ENCODE measurements at regions not wholly inside any gene's neighbourhood (a gene's known extent, or its start where the extent isn't known, plus 50 kb on each side); places are given as distances from the start of the nearest gene placed in this dataset.

GRCh38 chr10:36373424-36374096 is 731.5 kb upstream of the FZD8 start:
- DNase-seq (ENCODE audit: low read depth), result no peak
- no peak overlapping the region for H3K4me3 ChIP-seq (ENCODE audit: low read depth, low read length)
- no peak for TF ChIP-seq MAX (IDR thresholded peaks at IDR 0.05; ENCODE audit: low read depth, low read length)
- no peak for TF ChIP-seq POLR2A (IDR thresholded peaks at IDR 0.05; ENCODE audit: extremely low read depth, insufficient read length)
- TF ChIP-seq MYC (IDR thresholded peaks at IDR 0.05; ENCODE audit: low read depth, low read length), result no peak
- no peak for TF ChIP-seq CTCF (IDR thresholded peaks at IDR 0.05; ENCODE audit: low read depth, low read length)

- no peak for DNase-seq (ENCODE audit: low read depth)
- no peak for TF ChIP-seq MAX (IDR thresholded peaks at IDR 0.05; ENCODE audit: low read depth, low read length)
- no peak overlapping the region for H3K4me3 ChIP-seq (ENCODE audit: low read depth, low read length)
Observed at GRCh38 chr10:36367362-36367761, 725.3 kb upstream of the FZD8 start.

GRCh38 chr10:36366843-36367242 is 724.7 kb upstream of the FZD8 start:
- no peak overlapping the region for H3K4me3 ChIP-seq (ENCODE audit: low read depth, low read length)
- peak; percentile 6 for DNase-seq (ENCODE audit: low read depth)
- TF ChIP-seq CTCF (IDR thresholded peaks at IDR 0.05; ENCODE audit: low read depth, low read length), result no peak
- no peak for TF ChIP-seq MYC (IDR thresholded peaks at IDR 0.05; ENCODE audit: low read depth, low read length)
- no peak for TF ChIP-seq POLR2A (IDR thresholded peaks at IDR 0.05; ENCODE audit: extremely low read depth, insufficient read length)
- TF ChIP-seq MAX (IDR thresholded peaks at IDR 0.05; ENCODE audit: low read depth, low read length), result no peak

- TF ChIP-seq MYC (IDR thresholded peaks at IDR 0.05; ENCODE audit: low read depth, low read length), result no peak
- no peak for TF ChIP-seq POLR2A (IDR thresholded peaks at IDR 0.05; ENCODE audit: extremely low read depth, insufficient read length)
- no peak for TF ChIP-seq CTCF (IDR thresholded peaks at IDR 0.05; ENCODE audit: low read depth, low read length)
- no peak for TF ChIP-seq MAX (IDR thresholded peaks at IDR 0.05; ENCODE audit: low read depth, low read length)
- DNase-seq (ENCODE audit: low read depth), result no peak
- H3K4me3 ChIP-seq (ENCODE audit: low read depth, low read length), result no peak overlapping the region
Observed at GRCh38 chr10:36366065-36366464, 724.0 kb upstream of the FZD8 start.

GRCh38 chr10:36362257-36362656 is 720.2 kb upstream of the FZD8 start:
- no peak for TF ChIP-seq MYC (IDR thresholded peaks at IDR 0.05; ENCODE audit: low read depth, low read length)
- no peak for TF ChIP-seq POLR2A (IDR thresholded peaks at IDR 0.05; ENCODE audit: extremely low read depth, insufficient read length)
- TF ChIP-seq MAX (IDR thresholded peaks at IDR 0.05; ENCODE audit: low read depth, low read length), result no peak
- no peak overlapping the region for H3K4me3 ChIP-seq (ENCODE audit: low read depth, low read length)
- peak; percentile 5 for DNase-seq (ENCODE audit: low read depth)

GRCh38 chr10:36358736-36359135 is 716.6 kb upstream of the FZD8 start:
- TF ChIP-seq MAX (IDR thresholded peaks at IDR 0.05; ENCODE audit: low read depth, low read length) (no peak), POLR2A (IDR thresholded peaks at IDR 0.05; ENCODE audit: extremely low read depth, insufficient read length) (no peak)
- no peak for DNase-seq (ENCODE audit: low read depth)
- H3K4me3 ChIP-seq (ENCODE audit: low read depth, low read length), result no peak overlapping the region

- no peak for TF ChIP-seq MYC (IDR thresholded peaks at IDR 0.05; ENCODE audit: low read depth, low read length)
- TF ChIP-seq CTCF (IDR thresholded peaks at IDR 0.05; ENCODE audit: low read depth, low read length), result no peak
- TF ChIP-seq POLR2A (IDR thresholded peaks at IDR 0.05; ENCODE audit: extremely low read depth, insufficient read length), result no peak
- no peak for TF ChIP-seq MAX (IDR thresholded peaks at IDR 0.05; ENCODE audit: low read depth, low read length)
- no peak overlapping the region for H3K4me3 ChIP-seq (ENCODE audit: low read depth, low read length)
- no peak for DNase-seq (ENCODE audit: low read depth)
Observed at GRCh38 chr10:36354633-36355032, 712.5 kb upstream of the FZD8 start.
